ENCODE measurements at regions not wholly inside any gene's neighbourhood (a gene's known extent, or its start where the extent isn't known, plus 50 kb on each side); places are given as distances from the start of the nearest gene placed in this dataset.
"Not testable (repeated sequence)": the region's sequence is repeated elsewhere in the genome, so short reads cannot be mapped to it uniquely, and the experiment has no call there.

DNA sequence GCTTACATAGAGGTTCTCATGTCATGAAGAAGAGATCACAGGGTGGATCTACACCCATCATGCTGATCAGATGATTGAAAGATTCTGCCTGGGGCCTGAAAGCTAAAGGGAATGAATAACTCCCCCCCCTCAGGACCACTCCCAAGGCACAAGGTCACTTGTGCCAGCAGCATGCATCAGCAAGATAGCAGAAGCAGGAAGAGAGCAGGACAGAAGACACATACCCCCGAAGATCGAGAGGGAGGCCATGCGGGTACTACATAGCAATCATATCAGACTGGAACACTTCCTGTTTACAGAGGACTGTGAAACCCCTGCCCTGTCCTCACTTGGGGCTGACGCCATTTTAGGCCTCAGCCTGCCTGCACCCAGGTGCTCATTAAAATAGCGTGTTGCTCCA is 143.2 kb upstream of the EDNRB start:
- no peak for DNase-seq (ENCODE audit: low read depth, low spot score)
- no peak overlapping the region for H3K4me3 ChIP-seq (ENCODE audit: low read depth, low read length)
- no peak for TF ChIP-seq CTCF (IDR thresholded peaks at IDR 0.05; ENCODE audit: low read depth, low read length)
- in situ Hi-C loops (cut with HindIII; ENCODE audit: low sequenced_read_pairs): no loop called here

DNA sequence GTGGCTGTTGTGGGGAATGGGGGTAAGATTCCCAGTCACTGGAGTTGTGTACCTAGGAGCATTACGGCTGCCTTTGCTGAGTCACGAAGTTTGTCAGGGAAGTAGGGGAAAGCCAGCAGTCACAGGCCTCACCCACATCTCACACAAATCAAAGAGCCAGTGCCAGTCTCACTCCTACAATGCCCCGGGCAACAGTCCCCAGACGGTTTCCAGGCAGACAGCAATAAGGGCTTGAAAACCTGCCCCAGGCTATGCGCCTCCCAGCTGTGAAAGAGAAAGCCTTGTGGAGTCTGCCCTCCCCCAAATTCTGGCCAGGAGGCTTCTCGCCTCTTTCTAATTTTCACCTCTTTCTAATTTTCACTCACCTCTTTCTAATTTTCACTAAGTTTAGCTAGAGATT is 142.3 kb upstream of the EDNRB start:
- no peak overlapping the region for H3K4me3 ChIP-seq (ENCODE audit: low read depth, low read length)
- DNase-seq (ENCODE audit: low read depth, low spot score): no peak
- TF ChIP-seq CTCF (IDR thresholded peaks at IDR 0.05; ENCODE audit: low read depth, low read length): no peak
- in situ Hi-C loops (cut with HindIII; ENCODE audit: low sequenced_read_pairs): no loop called here

GRCh38 chr13:78056865-78057264 is 138.2 kb upstream of the EDNRB start:
- in situ Hi-C loops (cut with HindIII; ENCODE audit: low sequenced_read_pairs); H3K4me3 ChIP-seq (ENCODE audit: low read depth, low read length); DNase-seq (ENCODE audit: low read depth, low spot score): not testable (repeated sequence)

DNA sequence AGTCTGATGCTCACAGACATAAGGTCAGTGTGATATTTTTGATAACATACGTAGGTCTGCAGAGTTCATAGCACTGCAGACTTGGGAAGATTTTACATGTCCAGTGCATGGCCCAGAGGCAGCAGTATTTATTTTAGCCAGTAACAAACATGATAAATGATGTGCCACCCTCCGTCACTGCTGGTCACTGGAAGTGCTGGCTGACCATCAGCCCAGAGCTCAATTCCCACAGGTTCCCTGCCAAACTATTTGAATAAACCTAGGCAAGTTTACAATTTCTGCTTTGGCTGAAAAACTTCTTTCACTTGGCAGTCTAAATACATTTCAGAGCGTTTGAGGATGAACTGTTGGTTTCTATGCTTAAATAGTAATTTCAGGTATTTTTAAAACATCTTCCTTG is 135.5 kb upstream of the EDNRB start:
- no peak overlapping the region for H3K4me3 ChIP-seq (ENCODE audit: low read depth, low read length)
- TF ChIP-seq CTCF (IDR thresholded peaks at IDR 0.05; ENCODE audit: low read depth, low read length): no peak
- in situ Hi-C loops (cut with HindIII; ENCODE audit: low sequenced_read_pairs): no loop called here
- DNase-seq (ENCODE audit: low read depth, low spot score): no peak

DNA sequence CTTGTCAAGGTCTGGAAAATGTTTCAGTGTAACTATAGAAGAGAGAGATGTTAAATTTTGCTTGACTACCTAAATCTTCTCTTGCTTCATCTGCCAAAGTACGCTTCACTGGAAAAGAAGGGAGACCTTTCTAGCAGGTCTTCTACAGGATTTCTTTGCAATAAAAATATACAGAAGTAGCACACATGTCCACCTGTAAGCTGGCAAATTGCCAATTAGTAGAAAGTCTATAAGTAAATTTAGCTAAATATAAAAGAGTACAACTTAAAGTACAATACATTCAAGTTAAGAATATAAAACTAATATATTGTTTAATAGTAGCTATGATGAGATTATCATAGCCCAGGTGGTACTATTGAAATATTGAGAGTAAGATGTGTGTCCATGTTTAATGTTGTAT is 128.5 kb upstream of the EDNRB start:
- DNase-seq (ENCODE audit: low read depth, low spot score): no peak
- TF ChIP-seq CTCF (IDR thresholded peaks at IDR 0.05; ENCODE audit: low read depth, low read length): no peak
- in situ Hi-C loops (cut with HindIII; ENCODE audit: low sequenced_read_pairs): no loop called here
- no peak overlapping the region for H3K4me3 ChIP-seq (ENCODE audit: low read depth, low read length)

- no peak for TF ChIP-seq CTCF (IDR thresholded peaks at IDR 0.05; ENCODE audit: low read depth, low read length)
- no peak for DNase-seq (ENCODE audit: low read depth, low spot score)
- in situ Hi-C loops (cut with HindIII; ENCODE audit: low sequenced_read_pairs): no loop called here
- no peak overlapping the region for H3K4me3 ChIP-seq (ENCODE audit: low read depth, low read length)
Measured at GRCh38 chr13:78046331-78046730, 127.7 kb upstream of the EDNRB start.

DNA sequence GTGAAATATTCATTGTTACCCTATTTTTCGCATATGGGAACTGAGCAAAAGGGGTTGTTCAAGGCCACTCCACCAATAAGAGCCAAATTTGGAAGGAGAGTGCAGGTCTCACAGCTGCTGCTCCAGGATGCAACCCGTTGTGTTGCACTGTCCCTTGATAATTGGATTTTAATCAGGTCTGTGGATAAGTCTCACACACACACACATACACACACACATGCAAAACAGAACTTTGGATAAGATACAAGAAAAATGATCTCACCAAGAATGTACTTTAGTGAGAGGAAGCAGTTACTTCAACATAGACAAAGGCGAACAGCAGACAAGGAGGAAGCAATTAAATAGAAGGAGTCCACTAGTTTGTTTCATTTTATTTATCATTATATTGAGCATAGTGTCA is 127.3 kb upstream of the EDNRB start:
- TF ChIP-seq CTCF (IDR thresholded peaks at IDR 0.05; ENCODE audit: low read depth, low read length): no peak
- no peak for DNase-seq (ENCODE audit: low read depth, low spot score)
- no peak overlapping the region for H3K4me3 ChIP-seq (ENCODE audit: low read depth, low read length)
- in situ Hi-C loops (cut with HindIII; ENCODE audit: low sequenced_read_pairs): no loop called here

- H3K4me3 ChIP-seq (ENCODE audit: low read depth, low read length); in situ Hi-C loops (cut with HindIII; ENCODE audit: low sequenced_read_pairs): not testable (repeated sequence)
Measured at GRCh38 chr13:78041366-78041765, 122.7 kb upstream of the EDNRB start.

More at GRCh38 chr13:78041366-78041765, 122.7 kb upstream of the EDNRB start:
- not testable (repeated sequence) for DNase-seq (ENCODE audit: low read depth, low spot score)

Measured in astrocyte of the spinal cord (primary cell).